ENCODE measurements at regions not wholly inside any gene's neighbourhood (a gene's known extent, or its start where the extent isn't known, plus 50 kb on each side); places are given as distances from the start of the nearest gene placed in this dataset.

DNA sequence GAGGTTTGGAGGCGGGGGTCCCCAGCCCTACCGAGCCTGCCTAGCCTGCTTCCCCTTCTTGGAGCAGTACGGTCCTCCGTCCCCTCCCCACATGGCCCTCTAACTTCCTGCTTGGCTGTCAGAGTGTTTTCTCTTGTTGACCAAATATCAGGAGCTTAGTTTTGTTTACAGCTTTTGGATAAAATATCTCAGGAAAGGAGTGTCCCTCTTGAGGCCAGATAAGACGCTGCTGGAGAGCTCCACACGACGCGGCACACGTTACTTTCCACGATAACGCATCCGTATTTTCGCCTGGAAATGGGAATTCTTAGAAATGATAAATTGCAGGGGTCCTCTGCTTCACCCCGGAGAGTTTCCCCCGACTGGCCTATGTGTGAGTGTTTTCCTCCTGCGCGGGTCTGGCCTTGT lies 182.9 kb downstream of the MAF start:
- no peak for TF ChIP-seq CREB1 (CRISPR knock-in tag; IDR thresholded peaks at IDR 0.05; ENCODE audit: low read depth)
- no peak for TF ChIP-seq EZH2 (IDR thresholded peaks at IDR 0.05; ENCODE audit: low read depth, unreplicated experiment)
- TF ChIP-seq, protein P1, sequence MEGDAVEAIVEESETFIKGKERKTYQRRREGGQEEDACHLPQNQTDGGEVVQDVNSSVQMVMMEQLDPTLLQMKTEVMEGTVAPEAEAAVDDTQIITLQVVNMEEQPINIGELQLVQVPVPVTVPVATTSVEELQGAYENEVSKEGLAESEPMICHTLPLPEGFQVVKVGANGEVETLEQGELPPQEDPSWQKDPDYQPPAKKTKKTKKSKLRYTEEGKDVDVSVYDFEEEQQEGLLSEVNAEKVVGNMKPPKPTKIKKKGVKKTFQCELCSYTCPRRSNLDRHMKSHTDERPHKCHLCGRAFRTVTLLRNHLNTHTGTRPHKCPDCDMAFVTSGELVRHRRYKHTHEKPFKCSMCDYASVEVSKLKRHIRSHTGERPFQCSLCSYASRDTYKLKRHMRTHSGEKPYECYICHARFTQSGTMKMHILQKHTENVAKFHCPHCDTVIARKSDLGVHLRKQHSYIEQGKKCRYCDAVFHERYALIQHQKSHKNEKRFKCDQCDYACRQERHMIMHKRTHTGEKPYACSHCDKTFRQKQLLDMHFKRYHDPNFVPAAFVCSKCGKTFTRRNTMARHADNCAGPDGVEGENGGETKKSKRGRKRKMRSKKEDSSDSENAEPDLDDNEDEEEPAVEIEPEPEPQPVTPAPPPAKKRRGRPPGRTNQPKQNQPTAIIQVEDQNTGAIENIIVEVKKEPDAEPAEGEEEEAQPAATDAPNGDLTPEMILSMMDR (conservative IDR thresholded peaks at IDR 0.05; ENCODE audit: low read depth in 2 of 2): no peak
- TF ChIP-seq, protein P2, sequence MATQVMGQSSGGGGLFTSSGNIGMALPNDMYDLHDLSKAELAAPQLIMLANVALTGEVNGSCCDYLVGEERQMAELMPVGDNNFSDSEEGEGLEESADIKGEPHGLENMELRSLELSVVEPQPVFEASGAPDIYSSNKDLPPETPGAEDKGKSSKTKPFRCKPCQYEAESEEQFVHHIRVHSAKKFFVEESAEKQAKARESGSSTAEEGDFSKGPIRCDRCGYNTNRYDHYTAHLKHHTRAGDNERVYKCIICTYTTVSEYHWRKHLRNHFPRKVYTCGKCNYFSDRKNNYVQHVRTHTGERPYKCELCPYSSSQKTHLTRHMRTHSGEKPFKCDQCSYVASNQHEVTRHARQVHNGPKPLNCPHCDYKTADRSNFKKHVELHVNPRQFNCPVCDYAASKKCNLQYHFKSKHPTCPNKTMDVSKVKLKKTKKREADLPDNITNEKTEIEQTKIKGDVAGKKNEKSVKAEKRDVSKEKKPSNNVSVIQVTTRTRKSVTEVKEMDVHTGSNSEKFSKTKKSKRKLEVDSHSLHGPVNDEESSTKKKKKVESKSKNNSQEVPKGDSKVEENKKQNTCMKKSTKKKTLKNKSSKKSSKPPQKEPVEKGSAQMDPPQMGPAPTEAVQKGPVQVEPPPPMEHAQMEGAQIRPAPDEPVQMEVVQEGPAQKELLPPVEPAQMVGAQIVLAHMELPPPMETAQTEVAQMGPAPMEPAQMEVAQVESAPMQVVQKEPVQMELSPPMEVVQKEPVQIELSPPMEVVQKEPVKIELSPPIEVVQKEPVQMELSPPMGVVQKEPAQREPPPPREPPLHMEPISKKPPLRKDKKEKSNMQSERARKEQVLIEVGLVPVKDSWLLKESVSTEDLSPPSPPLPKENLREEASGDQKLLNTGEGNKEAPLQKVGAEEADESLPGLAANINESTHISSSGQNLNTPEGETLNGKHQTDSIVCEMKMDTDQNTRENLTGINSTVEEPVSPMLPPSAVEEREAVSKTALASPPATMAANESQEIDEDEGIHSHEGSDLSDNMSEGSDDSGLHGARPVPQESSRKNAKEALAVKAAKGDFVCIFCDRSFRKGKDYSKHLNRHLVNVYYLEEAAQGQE (IDR thresholded peaks at IDR 0.05; ENCODE audit: unreplicated experiment): no peak
- no peak for TF ChIP-seq POLR2AphosphoS5 (IDR thresholded peaks at IDR 0.05; ENCODE audit: low read depth)
- TF ChIP-seq, protein P3, sequence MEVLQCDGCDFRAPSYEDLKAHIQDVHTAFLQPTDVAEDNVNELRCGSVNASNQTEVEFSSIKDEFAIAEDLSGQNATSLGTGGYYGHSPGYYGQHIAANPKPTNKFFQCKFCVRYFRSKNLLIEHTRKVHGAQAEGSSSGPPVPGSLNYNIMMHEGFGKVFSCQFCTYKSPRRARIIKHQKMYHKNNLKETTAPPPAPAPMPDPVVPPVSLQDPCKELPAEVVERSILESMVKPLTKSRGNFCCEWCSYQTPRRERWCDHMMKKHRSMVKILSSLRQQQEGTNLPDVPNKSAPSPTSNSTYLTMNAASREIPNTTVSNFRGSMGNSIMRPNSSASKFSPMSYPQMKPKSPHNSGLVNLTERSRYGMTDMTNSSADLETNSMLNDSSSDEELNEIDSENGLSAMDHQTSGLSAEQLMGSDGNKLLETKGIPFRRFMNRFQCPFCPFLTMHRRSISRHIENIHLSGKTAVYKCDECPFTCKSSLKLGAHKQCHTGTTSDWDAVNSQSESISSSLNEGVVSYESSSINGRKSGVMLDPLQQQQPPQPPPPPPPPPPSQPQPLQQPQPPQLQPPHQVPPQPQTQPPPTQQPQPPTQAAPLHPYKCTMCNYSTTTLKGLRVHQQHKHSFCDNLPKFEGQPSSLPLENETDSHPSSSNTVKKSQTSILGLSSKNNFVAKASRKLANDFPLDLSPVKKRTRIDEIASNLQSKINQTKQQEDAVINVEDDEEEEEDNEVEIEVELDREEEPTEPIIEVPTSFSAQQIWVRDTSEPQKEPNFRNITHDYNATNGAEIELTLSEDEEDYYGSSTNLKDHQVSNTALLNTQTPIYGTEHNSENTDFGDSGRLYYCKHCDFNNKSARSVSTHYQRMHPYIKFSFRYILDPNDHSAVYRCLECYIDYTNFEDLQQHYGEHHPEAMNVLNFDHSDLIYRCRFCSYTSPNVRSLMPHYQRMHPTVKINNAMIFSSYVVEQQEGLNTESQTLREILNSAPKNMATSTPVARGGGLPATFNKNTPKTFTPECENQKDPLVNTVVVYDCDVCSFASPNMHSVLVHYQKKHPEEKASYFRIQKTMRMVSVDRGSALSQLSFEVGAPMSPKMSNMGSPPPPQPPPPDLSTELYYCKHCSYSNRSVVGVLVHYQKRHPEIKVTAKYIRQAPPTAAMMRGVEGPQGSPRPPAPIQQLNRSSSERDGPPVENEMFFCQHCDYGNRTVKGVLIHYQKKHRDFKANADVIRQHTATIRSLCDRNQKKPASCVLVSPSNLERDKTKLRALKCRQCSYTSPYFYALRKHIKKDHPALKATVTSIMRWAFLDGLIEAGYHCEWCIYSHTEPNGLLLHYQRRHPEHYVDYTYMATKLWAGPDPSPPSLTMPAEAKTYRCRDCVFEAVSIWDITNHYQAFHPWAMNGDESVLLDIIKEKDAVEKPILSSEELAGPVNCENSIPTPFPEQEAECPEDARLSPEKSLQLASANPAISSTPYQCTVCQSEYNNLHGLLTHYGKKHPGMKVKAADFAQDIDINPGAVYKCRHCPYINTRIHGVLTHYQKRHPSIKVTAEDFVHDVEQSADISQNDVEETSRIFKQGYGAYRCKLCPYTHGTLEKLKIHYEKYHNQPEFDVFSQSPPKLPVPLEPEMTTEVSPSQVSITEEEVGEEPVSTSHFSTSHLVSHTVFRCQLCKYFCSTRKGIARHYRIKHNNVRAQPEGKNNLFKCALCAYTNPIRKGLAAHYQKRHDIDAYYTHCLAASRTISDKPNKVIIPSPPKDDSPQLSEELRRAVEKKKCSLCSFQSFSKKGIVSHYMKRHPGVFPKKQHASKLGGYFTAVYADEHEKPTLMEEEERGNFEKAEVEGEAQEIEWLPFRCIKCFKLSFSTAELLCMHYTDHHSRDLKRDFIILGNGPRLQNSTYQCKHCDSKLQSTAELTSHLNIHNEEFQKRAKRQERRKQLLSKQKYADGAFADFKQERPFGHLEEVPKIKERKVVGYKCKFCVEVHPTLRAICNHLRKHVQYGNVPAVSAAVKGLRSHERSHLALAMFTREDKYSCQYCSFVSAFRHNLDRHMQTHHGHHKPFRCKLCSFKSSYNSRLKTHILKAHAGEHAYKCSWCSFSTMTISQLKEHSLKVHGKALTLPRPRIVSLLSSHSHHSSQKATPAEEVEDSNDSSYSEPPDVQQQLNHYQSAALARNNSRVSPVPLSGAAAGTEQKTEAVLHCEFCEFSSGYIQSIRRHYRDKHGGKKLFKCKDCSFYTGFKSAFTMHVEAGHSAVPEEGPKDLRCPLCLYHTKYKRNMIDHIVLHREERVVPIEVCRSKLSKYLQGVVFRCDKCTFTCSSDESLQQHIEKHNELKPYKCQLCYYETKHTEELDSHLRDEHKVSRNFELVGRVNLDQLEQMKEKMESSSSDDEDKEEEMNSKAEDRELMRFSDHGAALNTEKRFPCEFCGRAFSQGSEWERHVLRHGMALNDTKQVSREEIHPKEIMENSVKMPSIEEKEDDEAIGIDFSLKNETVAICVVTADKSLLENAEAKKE (CRISPR knock-in tag; IDR thresholded peaks at IDR 0.05): no peak
- no peak for TF ChIP-seq ZNF114 (CRISPR knock-in tag; IDR thresholded peaks at IDR 0.05)
- no peak for TF ChIP-seq NANOG (IDR thresholded peaks at IDR 0.05; ENCODE audit: borderline replicate concordance)
- TF ChIP-seq, protein P4, sequence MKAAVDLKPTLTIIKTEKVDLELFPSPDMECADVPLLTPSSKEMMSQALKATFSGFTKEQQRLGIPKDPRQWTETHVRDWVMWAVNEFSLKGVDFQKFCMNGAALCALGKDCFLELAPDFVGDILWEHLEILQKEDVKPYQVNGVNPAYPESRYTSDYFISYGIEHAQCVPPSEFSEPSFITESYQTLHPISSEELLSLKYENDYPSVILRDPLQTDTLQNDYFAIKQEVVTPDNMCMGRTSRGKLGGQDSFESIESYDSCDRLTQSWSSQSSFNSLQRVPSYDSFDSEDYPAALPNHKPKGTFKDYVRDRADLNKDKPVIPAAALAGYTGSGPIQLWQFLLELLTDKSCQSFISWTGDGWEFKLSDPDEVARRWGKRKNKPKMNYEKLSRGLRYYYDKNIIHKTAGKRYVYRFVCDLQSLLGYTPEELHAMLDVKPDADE (IDR thresholded peaks at IDR 0.05): no peak
